Loucy (cell line): ENCODE measurements at regions not wholly inside any gene's neighbourhood (a gene's known extent, or its start where the extent isn't known, plus 50 kb on each side); places are given as distances from the start of the nearest gene placed in this dataset.

Experiments
- H2AFZ ChIP-seq: fragments of 200-600 bp; sonication (generic); 2 replicates; pipeline ENCODE4 v1.6.0; 2016; ENCODE audit warnings: antibody characterized with exemption, mild to moderate bottlenecking, low read length, moderate library complexity
- H3F3A ChIP-seq: fragments of 200-600 bp; 2 replicates; pipeline ENCODE4 v1.6.0; 2016; ENCODE audit warnings: antibody characterized with exemption, low read depth, mild to moderate bottlenecking
- H3K27me3 ChIP-seq: fragments of 200-600 bp; sonication (generic); 2 replicates; pipeline ENCODE4 v1.6.1; 2014; ENCODE audit warnings: low read length, mild to moderate bottlenecking; ENCODE audit not compliant: insufficient read depth, poor library complexity, severe bottlenecking
- H3K36me3 ChIP-seq: fragments of 200-600 bp; sonication (generic); 2 replicates; pipeline ENCODE4 v1.6.1; 2016; ENCODE audit warnings: low read length; ENCODE audit not compliant: insufficient read depth
- H3K4me1 ChIP-seq: fragments of 200-600 bp; sonication (generic); 2 replicates; pipeline ENCODE4 v1.5.1; 2014; ENCODE audit warnings: low read length, mild to moderate bottlenecking; ENCODE audit not compliant: insufficient read depth, poor library complexity, severe bottlenecking
- H3K4me2 ChIP-seq: fragments of 200-600 bp; sonication (generic); 2 replicates; pipeline ENCODE4 v1.6.0; 2014; ENCODE audit warnings: antibody characterized with exemption, low read length, low read depth, mild to moderate bottlenecking; ENCODE audit not compliant: poor library complexity, severe bottlenecking
- H3K4me3 ChIP-seq: fragments of 200-600 bp; sonication (generic); 2 replicates; pipeline ENCODE4 v1.5.1; 2014; ENCODE audit warnings: low read length, mild to moderate bottlenecking, mixed read lengths; ENCODE audit not compliant: poor library complexity, severe bottlenecking
- H3K79me2 ChIP-seq: fragments of 200-600 bp; sonication (generic); 2 replicates; pipeline ENCODE4 v1.6.1; 2014; ENCODE audit warnings: low read length; ENCODE audit not compliant: insufficient read depth
- H3K9ac ChIP-seq: fragments of 200-600 bp; sonication (generic); 2 replicates; pipeline ENCODE4 v1.6.0; 2014; ENCODE audit warnings: mild to moderate bottlenecking, low read depth, low read length, moderate library complexity; ENCODE audit not compliant: poor library complexity, severe bottlenecking
- H3K9me2 ChIP-seq: fragments of 200-600 bp; sonication (generic); replicated peaks from 2 replicates; pipeline ENCODE4 v1.6.1; 2016; ENCODE audit warnings: low read depth, low read length, mixed read lengths
- H3K9me3 ChIP-seq: fragments of 200-600 bp; sonication (generic); 2 replicates; pipeline ENCODE4 v1.6.1; 2014; ENCODE audit warnings: mild to moderate bottlenecking, antibody characterized with exemption, low read length, low read depth; ENCODE audit not compliant: insufficient read depth
- H4K20me1 ChIP-seq: fragments of 200-600 bp; sonication (generic); 2 replicates; pipeline ENCODE4 v1.6.0; 2014; ENCODE audit warnings: antibody characterized with exemption, low read length, mild to moderate bottlenecking; ENCODE audit not compliant: insufficient read depth, poor library complexity, severe bottlenecking
- CTCF ChIP-seq: fragments of 200-600 bp; sonication (generic); conservative IDR thresholded peaks from 2 replicates; pipeline ENCODE4 v1.5.1; 2014; ENCODE audit warnings: mild to moderate bottlenecking, antibody characterized with exemption, low read length
- EZH2phosphoT487 ChIP-seq: fragments of 200-600 bp; IDR thresholded peaks from 2 replicates; pipeline ENCODE4 v1.6.1; 2018; ENCODE audit warnings: antibody characterized with exemption, mild to moderate bottlenecking, moderate library complexity, borderline replicate concordance

- Histone ChIP-seq H3K9me2 (no peaks in the 10 kb centered on the region), H4K20me1 (no peaks in the 10 kb centered on the region), H3K4me1 (no peaks in the 10 kb centered on the region), H3K79me2 (no peaks in the 10 kb centered on the region), H3K9me3 (no peaks in the 10 kb centered on the region), H3F3A (no peaks in the 10 kb centered on the region), H3K36me3 (no peaks in the 10 kb centered on the region), H3K27me3 (no peaks in the 10 kb centered on the region), H3K4me3 (no peak overlapping the region), H3K4me2 (no peak overlapping the region), H2AFZ (no peak overlapping the region), H3K9ac (no peak overlapping the region)
- TF ChIP-seq CTCF (no peak), EZH2phosphoT487 (no peak)
These were observed 234.9 kb downstream of the SNAPC1 start for GRCh38 chr14:61997161-61997560.

GRCh38 chr14:62001963-62002362, 239.7 kb downstream of the SNAPC1 start:
- no peak overlapping the region for H3K9ac ChIP-seq
- H4K20me1 ChIP-seq = no peaks in the 10 kb centered on the region
- H3K9me3 ChIP-seq = no peaks in the 10 kb centered on the region; the same call in 1 of the 2 replicates
- no peaks in the 10 kb centered on the region for H3F3A ChIP-seq
- no peaks in the 10 kb centered on the region for H3K79me2 ChIP-seq
- no peak overlapping the region for H2AFZ ChIP-seq
- H3K4me2 ChIP-seq = no peak overlapping the region
- TF ChIP-seq CTCF (no peak), EZH2phosphoT487 (no peak)
- no peaks in the 10 kb centered on the region for H3K4me1 ChIP-seq
- H3K9me2 ChIP-seq = no peaks in the 10 kb centered on the region
- H3K36me3 ChIP-seq = no peaks in the 10 kb centered on the region
- no peaks in the 10 kb centered on the region for H3K27me3 ChIP-seq
- H3K4me3 ChIP-seq = no peak overlapping the region

- Histone ChIP-seq H3K4me2 (no peak overlapping the region), H3K36me3 (no peaks in the 10 kb centered on the region), H3K9me2 (no peaks in the 10 kb centered on the region), H3K4me1 (no peaks in the 10 kb centered on the region), H3K27me3 (no peaks in the 10 kb centered on the region), H4K20me1 (no peaks in the 10 kb centered on the region), H3F3A (no peaks in the 10 kb centered on the region), H3K9ac (no peak overlapping the region), H3K4me3 (no peak overlapping the region), H2AFZ (no peak overlapping the region), H3K9me3 (no peaks in the 10 kb centered on the region; the same call in 1 of the 2 replicates), H3K79me2 (no peaks in the 10 kb centered on the region)
- TF ChIP-seq CTCF = no peak
- no peak for TF ChIP-seq EZH2phosphoT487
These were observed 240.4 kb downstream of the SNAPC1 start for GRCh38 chr14:62002642-62003041.
